ENCODE measurements at regions not wholly inside any gene's neighbourhood (a gene's known extent, or its start where the extent isn't known, plus 50 kb on each side); places are given as distances from the start of the nearest gene placed in this dataset.
A peak's percentile ranks its signal among the peaks of the same experiment; 100 is the strongest.

GRCh38 chr4:115278830-115279229 is 165.4 kb upstream of the NDST4 start:
- Histone ChIP-seq H3K79me2 (ENCODE audit: insufficient read depth, low read length) (no peaks in the 10 kb centered on the region), H3K27ac (ENCODE audit: low read depth in 1 of 2, low read length in 2 of 2) (no peak overlapping the region), H3K36me3 (replicated peaks in 1 of 2; ENCODE audit: control insufficient read depth in 1 of 2, insufficient read depth in 2 of 2, low read length in 2 of 2) (no peaks in the 10 kb centered on the region), H3K27me3 (ENCODE audit: control insufficient read depth in 2 of 2, insufficient read depth in 2 of 2, low read length in 2 of 2) (no peaks in the 10 kb centered on the region), H3K4me2 (replicated peaks; ENCODE audit: extremely low read depth, low read length, poor library complexity, severe bottlenecking) (no peak overlapping the region), H3K9me3 (replicated peaks in 1 of 2; ENCODE audit: control insufficient read depth in 1 of 2, insufficient read depth in 1 of 2, low read length in 2 of 2) (no peaks in the 10 kb centered on the region), H4K20me1 (ENCODE audit: insufficient read depth, low read length) (no peaks in the 10 kb centered on the region), H3K4me1 (ENCODE audit: control insufficient read depth in 1 of 2, insufficient read depth in 2 of 2, low read length in 2 of 2) (peaks cover 10 to 27% of the 10 kb centered on the region in 2 donors), H2AFZ (ENCODE audit: insufficient read depth, low read depth, low read length, poor library complexity, severe bottlenecking) (no peak overlapping the region), H3K9ac (ENCODE audit: insufficient read depth, low read length, poor library complexity, severe bottlenecking) (no peak overlapping the region), H3K4me3 (replicated peaks in 1 of 3; ENCODE audit: low read depth in 2 of 3, low read length in 3 of 3) (no peak overlapping the region)
- DNase-seq, result no peak
- WGBS (ENCODE audit: insufficient coverage), result no CpG with 5 or more reads among the region's 1 CpG
- TF ChIP-seq CTCF (IDR thresholded peaks at IDR 0.05), result no peak
- Mint-ChIP-seq H3K9me3 (peaks cover 0 to 3% (median 0%) of the 10 kb centered on the region in 7 donors), H3K4me1 (peaks cover 20% of the 10 kb centered on the region), H3K27ac (no peak overlapping the region), H3K27me3 (ENCODE audit: low read depth in 3 of 3) (no peaks in the 10 kb centered on the region), H3K4me3 (no peak overlapping the region), H3K36me3 (no peaks in the 10 kb centered on the region)
- intact Hi-C loops (cut with micrococcal nuclease), result no loop called here

GRCh38 chr4:115275615-115276014 is 162.2 kb upstream of the NDST4 start:
- intact Hi-C loops (cut with micrococcal nuclease), result no loop called here
- H3K36me3 Mint-ChIP-seq, result no peaks in the 10 kb centered on the region
- peak in 1 of 3 donors; percentile 3 for DNase-seq
- H3K4me2 ChIP-seq (replicated peaks; ENCODE audit: extremely low read depth, low read length, poor library complexity, severe bottlenecking), result no peak overlapping the region
- no peak for TF ChIP-seq CTCF (IDR thresholded peaks at IDR 0.05)
- H3K27ac Mint-ChIP-seq, result no peak overlapping the region
- WGBS (ENCODE audit: insufficient coverage), result no CpG with 5 or more reads among the region's 2 CpGs
- H4K20me1 ChIP-seq (ENCODE audit: insufficient read depth, low read length), result no peaks in the 10 kb centered on the region
- peaks cover 0 to 1% (median 0%) of the 10 kb centered on the region in 3 donors for H3K27me3 Mint-ChIP-seq (ENCODE audit: low read depth in 3 of 3)
- H3K4me3 ChIP-seq (replicated peaks in 1 of 3; ENCODE audit: low read depth in 2 of 3, low read length in 3 of 3), result no peak overlapping the region
- H2AFZ ChIP-seq (ENCODE audit: insufficient read depth, low read depth, low read length, poor library complexity, severe bottlenecking), result no peak overlapping the region
- H3K9ac ChIP-seq (ENCODE audit: insufficient read depth, low read length, poor library complexity, severe bottlenecking), result no peak overlapping the region
- H3K4me1 ChIP-seq (ENCODE audit: control insufficient read depth in 1 of 2, insufficient read depth in 2 of 2, low read length in 2 of 2), result peaks cover 18 to 44% of the 10 kb centered on the region in 2 donors
- no peaks in the 10 kb centered on the region for H3K27me3 ChIP-seq (ENCODE audit: control insufficient read depth in 2 of 2, insufficient read depth in 2 of 2, low read length in 2 of 2)
- H3K79me2 ChIP-seq (ENCODE audit: insufficient read depth, low read length), result no peaks in the 10 kb centered on the region
- H3K9me3 ChIP-seq (replicated peaks in 1 of 2; ENCODE audit: control insufficient read depth in 1 of 2, insufficient read depth in 1 of 2, low read length in 2 of 2), result no peaks in the 10 kb centered on the region
- H3K27ac ChIP-seq (ENCODE audit: low read depth in 1 of 2, low read length in 2 of 2), result no peak overlapping the region
- H3K9me3 Mint-ChIP-seq, result peaks cover 0 to 3% (median 0%) of the 10 kb centered on the region in 7 donors
- no peaks in the 10 kb centered on the region for H3K36me3 ChIP-seq (replicated peaks in 1 of 2; ENCODE audit: control insufficient read depth in 1 of 2, insufficient read depth in 2 of 2, low read length in 2 of 2)
- H3K4me3 Mint-ChIP-seq, result no peak overlapping the region
- peaks cover 37% of the 10 kb centered on the region for H3K4me1 Mint-ChIP-seq

Data from CD14-positive monocyte (primary cell).